ENCODE measurements at regions not wholly inside any gene's neighbourhood (a gene's known extent, or its start where the extent isn't known, plus 50 kb on each side); places are given as distances from the start of the nearest gene placed in this dataset.
"Not testable (repeated sequence)": the region's sequence is repeated elsewhere in the genome, so short reads cannot be mapped to it uniquely, and the experiment has no call there.

DNA sequence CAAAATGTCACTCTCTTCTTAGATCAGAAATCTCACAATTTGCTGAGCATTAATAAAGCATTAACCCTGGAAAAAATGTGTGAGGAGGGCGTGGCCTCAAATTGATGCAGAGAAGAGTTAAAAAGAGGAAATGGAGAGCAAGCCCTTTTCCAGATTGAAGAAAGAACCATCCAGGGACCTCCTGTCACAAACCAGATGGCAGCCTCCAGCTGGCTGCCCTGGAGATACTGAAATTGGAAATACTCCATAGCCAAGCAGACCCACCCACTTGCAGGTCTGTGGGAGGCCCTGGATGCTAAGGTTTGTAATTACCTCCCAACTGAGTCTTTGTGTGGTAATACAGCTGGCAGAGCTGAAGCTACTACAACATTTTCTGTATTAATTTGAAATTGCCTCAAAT lies 214.9 kb downstream of the IL20RB start:
- no peak for TF ChIP-seq CTCF (IDR thresholded peaks at IDR 0.05; ENCODE audit: insufficient read depth, low read depth, low read length, missing control alignments)
- H3K4me3 ChIP-seq (ENCODE audit: low read depth, low read length) = no peak overlapping the region
- no peak for DNase-seq (ENCODE audit: low read depth)

DNA sequence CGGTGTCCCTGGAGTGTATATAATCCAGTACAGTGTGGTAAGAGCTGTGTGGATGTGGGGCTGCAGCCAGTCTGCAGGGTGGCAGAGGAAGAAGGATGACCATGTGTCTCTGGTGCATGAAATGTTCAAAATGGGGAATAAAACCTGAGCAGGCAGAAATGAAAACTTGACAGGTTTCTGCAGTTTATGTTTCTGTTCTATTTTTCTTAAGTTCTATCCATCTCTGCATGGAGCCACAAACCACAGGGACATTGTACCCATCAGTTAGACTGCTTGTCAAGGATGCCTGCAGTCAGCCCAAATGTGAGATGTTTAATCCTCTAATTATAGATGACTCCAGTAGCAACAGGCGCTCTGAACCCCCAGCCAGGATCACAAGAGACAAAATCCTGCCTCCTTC lies 216.7 kb downstream of the IL20RB start:
- TF ChIP-seq CTCF (IDR thresholded peaks at IDR 0.05; ENCODE audit: insufficient read depth, low read depth, low read length, missing control alignments) = no peak
- no peak for DNase-seq (ENCODE audit: low read depth)
- H3K4me3 ChIP-seq (ENCODE audit: low read depth, low read length) = no peak overlapping the region

DNA sequence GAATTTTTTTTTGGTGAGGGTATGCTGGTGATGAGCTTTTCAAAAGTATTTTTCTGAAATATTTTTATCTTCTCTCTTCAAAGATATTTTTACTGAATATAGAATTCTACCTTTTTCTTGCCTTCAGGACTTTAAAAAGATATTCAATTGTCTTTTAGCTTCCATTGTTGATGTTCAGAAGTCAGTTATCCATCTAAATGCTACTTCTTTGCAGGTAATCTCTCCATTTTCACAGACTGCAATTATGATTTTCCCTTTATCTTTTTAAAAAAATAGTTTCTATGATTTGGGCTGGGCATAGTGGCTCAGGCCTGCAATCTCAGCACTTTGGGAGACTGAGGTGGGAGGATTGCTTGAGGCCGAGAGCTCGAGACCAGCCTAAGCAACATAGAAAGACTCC lies 222.4 kb downstream of the IL20RB start:
- no peak for DNase-seq (ENCODE audit: low read depth)
- no peak for TF ChIP-seq CTCF (IDR thresholded peaks at IDR 0.05; ENCODE audit: insufficient read depth, low read depth, low read length, missing control alignments)
- no peak overlapping the region for H3K4me3 ChIP-seq (ENCODE audit: low read depth, low read length)

DNA sequence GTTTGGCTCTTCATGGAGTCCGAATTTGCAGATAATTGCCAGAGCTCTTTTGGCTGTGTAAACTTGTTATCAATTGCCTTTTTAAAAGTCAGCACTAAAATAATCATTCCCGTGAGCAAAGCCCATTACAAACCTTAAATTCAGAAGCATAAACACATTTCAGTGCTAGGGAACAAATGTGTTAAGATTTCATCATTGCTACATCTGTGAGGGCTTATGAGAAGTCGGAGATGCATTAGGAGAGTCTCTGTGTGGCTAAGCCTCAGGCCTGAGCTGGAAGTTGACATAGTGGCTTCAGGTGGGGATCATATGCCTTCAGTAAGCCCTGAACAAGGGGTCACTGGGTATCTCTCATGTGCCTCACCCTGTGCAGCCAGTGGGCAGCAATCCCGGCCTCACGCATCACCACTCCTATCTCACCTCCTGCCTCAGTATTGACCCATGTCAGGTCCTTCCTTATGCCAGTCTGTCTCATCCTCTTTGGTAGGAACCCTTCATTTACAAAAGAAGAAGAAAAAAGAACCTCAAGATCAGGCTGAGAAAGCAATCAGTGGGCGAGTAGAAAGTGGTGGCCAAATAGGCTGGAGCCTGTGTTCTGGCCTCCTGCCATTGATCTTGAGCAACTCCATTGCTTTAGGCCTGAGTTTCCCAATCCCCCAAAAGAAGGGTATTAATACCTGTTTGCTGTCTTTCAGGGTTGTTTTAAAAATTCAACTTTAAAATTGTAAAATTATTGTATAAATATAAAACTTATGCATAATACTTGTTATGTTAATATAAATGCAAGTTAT lies 233.5 kb downstream of the IL20RB start:
- no peak for DNase-seq (ENCODE audit: low read depth)
- H3K4me3 ChIP-seq (ENCODE audit: low read depth, low read length) = no peak overlapping the region
- TF ChIP-seq CTCF (IDR thresholded peaks at IDR 0.05; ENCODE audit: insufficient read depth, low read depth, low read length, missing control alignments) = no peak

- TF ChIP-seq CTCF (IDR thresholded peaks at IDR 0.05; ENCODE audit: insufficient read depth, low read depth, low read length, missing control alignments) = no peak
- no peak for DNase-seq (ENCODE audit: low read depth)
- H3K4me3 ChIP-seq (ENCODE audit: low read depth, low read length) = no peak overlapping the region
These were observed 234.2 kb downstream of the IL20RB start for GRCh38 chr3:137191951-137192350.

DNA sequence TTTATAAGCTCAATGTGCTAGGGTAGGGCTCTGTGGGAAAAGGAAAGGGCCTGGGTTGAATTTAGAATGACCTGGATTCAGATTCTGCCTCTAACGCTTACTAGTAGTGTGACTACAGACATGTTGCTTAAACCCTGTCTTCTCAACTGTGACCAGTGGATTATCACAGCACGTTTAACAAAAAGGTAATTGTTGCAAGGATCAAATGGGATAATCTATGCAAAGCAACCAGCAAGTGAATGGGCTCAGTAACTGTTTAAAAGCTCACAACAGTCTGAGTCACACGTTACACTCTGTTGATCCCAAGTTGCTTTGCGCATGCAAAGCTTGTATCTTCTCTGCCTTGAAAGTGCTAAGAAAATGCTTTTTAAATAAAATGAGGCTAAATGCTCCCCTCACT lies 236.5 kb downstream of the IL20RB start:
- no peak overlapping the region for H3K4me3 ChIP-seq (ENCODE audit: low read depth, low read length)
- no peak for DNase-seq (ENCODE audit: low read depth)
- no peak for TF ChIP-seq CTCF (IDR thresholded peaks at IDR 0.05; ENCODE audit: insufficient read depth, low read depth, low read length, missing control alignments)

GRCh38 chr3:137198374-137198773 lies 240.6 kb downstream of the IL20RB start:
- not testable (repeated sequence) for DNase-seq (ENCODE audit: low read depth); H3K4me3 ChIP-seq (ENCODE audit: low read depth, low read length)
